HEK293T (cell line): ENCODE measurements at regions not wholly inside any gene's neighbourhood (a gene's known extent, or its start where the extent isn't known, plus 50 kb on each side); places are given as distances from the start of the nearest gene placed in this dataset.

ENCODE experiments used
- CTCF ChIA-PET: fragments of 350-600 bp; formaldehyde crosslinking; extraction: SDS; loops from one replicate; lab custom pipeline; 2021; ENCODE audit warnings: antibody characterized with exemption, inconsistent platforms; lab: Yijun Ruan, JAX
- POLR2A ChIA-PET: fragments of 350-600 bp; formaldehyde crosslinking; extraction: SDS; loops from one replicate; lab custom pipeline; 2020; ENCODE audit warnings: antibody characterized with exemption, inconsistent platforms; lab: Yijun Ruan, JAX
- DNase-seq: peaks from one replicate; pipeline ENCODE4 v3.0.0; 2012; ENCODE audit warnings: mixed read lengths; ENCODE audit errors: extremely low spot score
- ARNT ChIP-seq: fragments of 450-650 bp; IDR thresholded peaks from 2 replicates; pipeline ENCODE4 v1.6.1; 2017; ENCODE audit warnings: mild to moderate bottlenecking
- BHLHE40 ChIP-seq: fragments of 450-650 bp; IDR thresholded peaks from 2 replicates; pipeline ENCODE4 v1.6.1; 2016; ENCODE audit warnings: mild to moderate bottlenecking, moderate library complexity, borderline replicate concordance
- CTBP1 ChIP-seq: fragments of 450-650 bp; IDR thresholded peaks from 2 replicates; pipeline ENCODE4 v1.6.1; 2016; ENCODE audit warnings: borderline replicate concordance
- ELF4 ChIP-seq: fragments of 450-650 bp; IDR thresholded peaks from 2 replicates; pipeline ENCODE4 v1.6.1; 2017; ENCODE audit warnings: antibody characterized with exemption
- FOXA1 ChIP-seq: fragments of 450-650 bp; IDR thresholded peaks from 2 replicates; pipeline ENCODE4 v1.6.1; 2016; ENCODE audit warnings: mild to moderate bottlenecking
- FOXK2 ChIP-seq: fragments of 450-650 bp; IDR thresholded peaks from 2 replicates; pipeline ENCODE4 v1.6.1; 2016; ENCODE audit warnings: mild to moderate bottlenecking
- FOXM1 ChIP-seq: fragments of 450-650 bp; IDR thresholded peaks from 2 replicates; pipeline ENCODE4 v1.6.1; 2017; ENCODE audit warnings: mild to moderate bottlenecking, borderline replicate concordance
- HDGF ChIP-seq: fragments of 450-650 bp; IDR thresholded peaks from 2 replicates; pipeline ENCODE4 v1.6.1; 2017; ENCODE audit warnings: antibody characterized with exemption, borderline replicate concordance
- L3MBTL2 ChIP-seq: fragments of 450-650 bp; conservative IDR thresholded peaks from 2 replicates; pipeline ENCODE4 v1.6.1; 2016; ENCODE audit warnings: mild to moderate bottlenecking
- LEF1 ChIP-seq: fragments of 450-650 bp; IDR thresholded peaks from 2 replicates; pipeline ENCODE4 v1.6.1; 2017; ENCODE audit warnings: mild to moderate bottlenecking, borderline replicate concordance
- NFRKB ChIP-seq: fragments of 450-650 bp; IDR thresholded peaks from 2 replicates; pipeline ENCODE4 v1.6.1; 2016; ENCODE audit warnings: mild to moderate bottlenecking, moderate library complexity
- SP1 ChIP-seq: fragments of 450-650 bp; IDR thresholded peaks from 2 replicates; pipeline ENCODE4 v1.6.1; 2017
- SUZ12 ChIP-seq: fragments of 450-650 bp; IDR thresholded peaks from 2 replicates; pipeline ENCODE4 v1.6.1; 2016; ENCODE audit warnings: mild to moderate bottlenecking
- TARDBP ChIP-seq: fragments of 450-650 bp; IDR thresholded peaks from 2 replicates; pipeline ENCODE4 v1.6.1; 2016
- ZNF384 ChIP-seq: fragments of 450-650 bp; IDR thresholded peaks from 2 replicates; pipeline ENCODE4 v1.6.1; 2016
- TF ChIP-seq, protein P1 (sequence below): fragments of 450-650 bp; IDR thresholded peaks from 2 replicates; pipeline ENCODE4 v1.6.1; 2016

DNA sequence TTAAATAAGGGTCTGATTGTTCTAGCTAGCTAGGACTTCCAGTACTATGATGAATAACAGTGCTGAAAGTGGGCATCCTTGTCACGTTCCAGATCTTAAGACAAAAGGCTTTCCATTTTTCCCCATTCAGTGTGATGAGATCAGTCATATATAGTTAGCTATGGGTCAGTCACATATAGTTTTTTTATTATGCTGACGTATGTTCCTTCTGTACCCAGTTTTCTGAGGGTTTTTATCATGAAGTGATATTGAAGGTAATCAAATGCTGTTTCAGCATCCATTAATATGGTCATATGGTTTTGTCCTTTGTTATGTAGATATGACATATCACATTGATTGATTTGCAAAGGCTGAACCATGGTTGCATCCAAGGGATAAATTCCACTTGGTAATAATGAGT, 800.1 kb upstream of the FBXO33 start:
- DNase-seq, result no peak
- POLR2A ChIA-PET, result no interaction called here
- CTCF ChIA-PET, result no interaction called here
- TF ChIP-seq ELF4, result no peak
- TF ChIP-seq ARNT, result no peak
- TF ChIP-seq FOXM1, result no peak
- TF ChIP-seq L3MBTL2, result no peak
- TF ChIP-seq ZNF384, result no peak
- TF ChIP-seq, protein P1, sequence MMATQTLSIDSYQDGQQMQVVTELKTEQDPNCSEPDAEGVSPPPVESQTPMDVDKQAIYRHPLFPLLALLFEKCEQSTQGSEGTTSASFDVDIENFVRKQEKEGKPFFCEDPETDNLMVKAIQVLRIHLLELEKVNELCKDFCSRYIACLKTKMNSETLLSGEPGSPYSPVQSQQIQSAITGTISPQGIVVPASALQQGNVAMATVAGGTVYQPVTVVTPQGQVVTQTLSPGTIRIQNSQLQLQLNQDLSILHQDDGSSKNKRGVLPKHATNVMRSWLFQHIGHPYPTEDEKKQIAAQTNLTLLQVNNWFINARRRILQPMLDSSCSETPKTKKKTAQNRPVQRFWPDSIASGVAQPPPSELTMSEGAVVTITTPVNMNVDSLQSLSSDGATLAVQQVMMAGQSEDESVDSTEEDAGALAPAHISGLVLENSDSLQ, result no peak
- no peak for TF ChIP-seq SP1
- no peak for TF ChIP-seq FOXK2
- TF ChIP-seq NFRKB, result no peak
- TF ChIP-seq BHLHE40, result no peak
- no peak for TF ChIP-seq FOXA1
- no peak for TF ChIP-seq HDGF
- no peak for TF ChIP-seq LEF1
- TF ChIP-seq TARDBP, result no peak
- no peak for TF ChIP-seq SUZ12
- TF ChIP-seq CTBP1, result no peak

DNA sequence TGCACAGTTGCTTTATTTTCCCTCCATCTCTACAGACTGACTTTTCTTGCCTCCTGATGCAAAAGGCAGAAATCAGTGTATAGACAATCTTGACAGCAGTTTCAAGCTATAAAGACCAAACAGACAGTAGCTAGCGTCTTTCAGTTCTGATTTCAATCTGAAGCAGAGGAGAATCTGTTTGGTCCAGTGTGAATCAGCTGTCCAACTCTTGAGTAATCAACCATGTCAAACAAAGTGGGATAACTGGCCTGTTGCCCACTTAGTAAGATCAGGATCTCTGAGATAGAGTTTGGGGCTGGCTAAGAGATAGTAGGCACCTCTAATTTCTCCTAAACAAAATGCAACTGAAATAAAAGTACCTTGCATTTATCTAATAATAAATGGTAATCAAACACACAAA, 797.4 kb upstream of the FBXO33 start:
- ChIA-PET POLR2A (no interaction called here), CTCF (no interaction called here)
- TF ChIP-seq FOXK2, result no peak
- no peak for TF ChIP-seq FOXA1
- no peak for TF ChIP-seq TARDBP
- TF ChIP-seq, protein P1, result no peak
- TF ChIP-seq NFRKB, result no peak
- no peak for TF ChIP-seq SP1
- no peak for TF ChIP-seq LEF1
- no peak for TF ChIP-seq ZNF384
- TF ChIP-seq HDGF, result no peak
- no peak for TF ChIP-seq SUZ12
- no peak for TF ChIP-seq L3MBTL2
- TF ChIP-seq CTBP1, result no peak
- no peak for DNase-seq

DNA sequence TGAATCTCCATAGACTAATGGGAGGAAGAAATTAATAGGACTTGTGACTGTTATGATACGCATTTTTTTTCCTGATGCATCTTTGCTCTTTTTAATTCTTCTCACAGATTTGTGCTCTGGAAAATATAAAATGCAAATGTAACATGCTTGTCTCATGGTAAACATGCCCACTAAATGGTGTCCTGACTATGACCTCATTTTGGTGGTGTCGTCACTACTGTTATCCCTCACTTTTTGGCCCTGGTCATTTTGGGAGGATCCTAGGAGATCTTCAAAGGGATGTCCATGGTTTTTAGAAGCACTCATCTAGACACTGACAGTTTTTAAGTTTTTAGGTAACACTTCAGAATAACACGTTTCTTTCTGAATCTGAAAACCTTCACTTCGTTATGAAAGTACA, 790.8 kb upstream of the FBXO33 start:
- ChIA-PET CTCF (no interaction called here), POLR2A (no interaction called here)
- DNase-seq, result no peak
- TF ChIP-seq FOXA1 (no peak), CTBP1 (no peak), ELF4 (no peak), NFRKB (no peak), BHLHE40 (no peak), SP1 (no peak), HDGF (no peak), FOXK2 (no peak), SUZ12 (no peak), ARNT (no peak), ZNF384 (no peak), FOXM1 (no peak), L3MBTL2 (no peak), TARDBP (no peak), LEF1 (no peak)
- TF ChIP-seq, protein P1, result no peak

DNA sequence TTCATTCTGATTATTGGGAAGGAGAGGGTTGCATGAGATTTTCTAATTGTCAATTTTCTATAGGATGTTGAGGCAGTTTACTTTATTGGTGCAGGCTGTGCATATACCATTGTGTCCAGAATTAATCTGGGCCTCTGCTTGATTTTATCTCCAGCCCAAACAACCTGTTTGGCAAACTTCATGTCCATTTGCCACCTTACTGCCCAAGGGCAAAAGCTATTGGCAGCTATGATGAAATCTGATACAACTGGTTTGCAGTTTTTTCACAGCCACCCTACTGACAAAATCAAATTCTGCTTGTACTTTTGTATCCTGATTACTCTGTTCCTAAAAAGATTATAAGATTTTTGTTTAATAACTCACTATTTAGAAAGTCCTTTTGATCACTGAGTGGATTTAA, 789.2 kb upstream of the FBXO33 start:
- no peak for TF ChIP-seq SP1
- TF ChIP-seq ARNT, result no peak
- TF ChIP-seq FOXK2, result no peak
- CTCF ChIA-PET, result no interaction called here
- no peak for DNase-seq
- POLR2A ChIA-PET, result no interaction called here

DNA sequence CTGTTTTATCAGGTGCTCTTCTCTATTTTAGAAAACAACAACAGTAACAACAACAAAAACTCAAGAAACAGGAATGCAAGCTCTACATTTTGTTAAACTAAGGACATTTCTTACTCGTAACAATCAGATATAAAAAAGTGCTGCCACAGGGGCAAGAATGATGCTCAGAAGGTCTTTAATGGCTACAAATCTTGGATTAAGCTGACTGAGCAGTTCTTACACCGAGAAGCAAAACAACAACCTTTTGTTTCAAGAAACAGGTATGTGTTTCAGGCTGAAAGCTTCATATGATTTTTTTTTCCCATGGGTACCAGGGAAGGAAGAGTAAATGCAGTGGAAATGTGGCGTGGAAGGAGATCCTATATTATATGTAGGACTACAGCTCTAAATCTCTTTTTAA, 786.8 kb upstream of the FBXO33 start:
- ChIA-PET CTCF (no interaction called here), POLR2A (no interaction called here)
- TF ChIP-seq ZNF384 (no peak), ARNT (no peak), CTBP1 (no peak), LEF1 (no peak), L3MBTL2 (no peak), FOXK2 (no peak), FOXM1 (no peak), SP1 (no peak), ELF4 (no peak), SUZ12 (no peak), TARDBP (no peak), NFRKB (no peak), FOXA1 (no peak), HDGF (no peak), BHLHE40 (no peak)
- TF ChIP-seq, protein P1, result no peak
- DNase-seq, result no peak

DNA sequence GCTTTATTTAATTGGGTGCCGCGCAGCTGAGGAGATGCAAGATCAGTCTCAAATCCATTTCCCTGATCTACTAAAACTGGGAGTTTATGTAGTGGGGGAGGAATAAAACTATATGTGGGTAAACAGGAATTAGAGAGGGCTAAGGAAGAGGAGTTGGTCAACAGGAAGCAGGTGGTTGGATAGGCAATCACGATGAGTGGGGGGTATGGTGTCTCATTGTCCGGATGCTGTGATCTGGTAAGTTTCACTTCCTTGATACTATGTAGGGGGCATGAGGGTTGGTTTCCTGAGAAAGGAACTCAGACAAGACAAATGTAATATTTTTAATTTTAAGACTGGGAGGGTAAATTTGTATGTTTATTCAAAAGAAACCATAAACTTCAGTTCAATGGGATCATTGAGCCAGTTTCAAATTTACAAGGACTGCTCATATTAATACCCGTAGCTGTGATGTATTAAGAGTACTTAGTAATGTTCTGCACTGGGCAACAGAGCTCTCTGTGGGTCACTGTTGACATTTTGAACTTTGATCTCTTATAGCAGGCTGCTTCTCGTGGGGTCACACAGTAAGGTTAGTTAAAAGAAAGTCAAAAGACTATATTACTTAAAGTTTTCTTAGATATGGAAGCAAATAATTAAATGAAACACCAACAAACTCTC, 786.2 kb upstream of the FBXO33 start:
- CTCF ChIA-PET, result no interaction called here
- no peak for TF ChIP-seq HDGF
- no peak for TF ChIP-seq L3MBTL2
- no peak for TF ChIP-seq ZNF384
- TF ChIP-seq FOXM1, result no peak
- TF ChIP-seq CTBP1, result no peak
- TF ChIP-seq NFRKB, result no peak
- TF ChIP-seq FOXK2, result no peak
- no peak for TF ChIP-seq BHLHE40
- no peak for TF ChIP-seq FOXA1
- no peak for TF ChIP-seq ELF4
- no peak for TF ChIP-seq TARDBP
- TF ChIP-seq, protein P1, result no peak
- no peak for TF ChIP-seq SUZ12
- TF ChIP-seq ARNT, result no peak
- TF ChIP-seq LEF1, result no peak
- no peak for TF ChIP-seq SP1
- POLR2A ChIA-PET, result no interaction called here

More for the DNA sequence above, 786.2 kb upstream of the FBXO33 start:
- no peak for DNase-seq
